Fibroblast of pulmonary artery (primary cell): ENCODE measurements at regions not wholly inside any gene's neighbourhood (a gene's known extent, or its start where the extent isn't known, plus 50 kb on each side); places are given as distances from the start of the nearest gene placed in this dataset.

ENCODE experiments used
- DNase-seq: peaks from one replicate; pipeline ENCODE4 v3.0.0-alpha.2; 2010; ENCODE audit warnings: low read depth
- H3K4me3 ChIP-seq: replicated peaks from 2 replicates; pipeline ENCODE4 v1.5.1; 2011; ENCODE audit warnings: low read depth, mild to moderate bottlenecking, control low read depth, low read length, moderate library complexity
- CTCF ChIP-seq: IDR thresholded peaks from 2 replicates; pipeline ENCODE4 v1.5.1; 2011; ENCODE audit warnings: mild to moderate bottlenecking, control low read depth, low read length, inconsistent platforms; ENCODE audit errors: missing control alignments

GRCh38 chr16:59356144-59356543, 622.0 kb upstream of the GOT2 start:
- no peak overlapping the region for H3K4me3 ChIP-seq
- no peak for TF ChIP-seq CTCF
- no peak for DNase-seq

GRCh38 chr16:59355704-59356103, 621.6 kb upstream of the GOT2 start:
- DNase-seq, result no peak
- no peak for TF ChIP-seq CTCF

GRCh38 chr16:59351305-59351903, 617.3 kb upstream of the GOT2 start:
- no peak overlapping the region for H3K4me3 ChIP-seq
- TF ChIP-seq CTCF, result no peak
- DNase-seq, result no peak

More at GRCh38 chr16:59355704-59356103, 621.6 kb upstream of the GOT2 start:
- no peak overlapping the region for H3K4me3 ChIP-seq

GRCh38 chr16:59350670-59351069, 616.6 kb upstream of the GOT2 start:
- TF ChIP-seq CTCF, result no peak
- no peak overlapping the region for H3K4me3 ChIP-seq
- no peak for DNase-seq

- no peak overlapping the region for H3K4me3 ChIP-seq
- no peak for TF ChIP-seq CTCF
- DNase-seq, result no peak
These were observed 608.6 kb upstream of the GOT2 start for GRCh38 chr16:59342669-59343068.

GRCh38 chr16:59341368-59341767, 607.3 kb upstream of the GOT2 start:
- DNase-seq, result no peak
- TF ChIP-seq CTCF, result no peak
- H3K4me3 ChIP-seq, result no peak overlapping the region

GRCh38 chr16:59339871-59340270, 605.8 kb upstream of the GOT2 start:
- no peak overlapping the region for H3K4me3 ChIP-seq

More at GRCh38 chr16:59339871-59340270, 605.8 kb upstream of the GOT2 start:
- no peak for DNase-seq
- TF ChIP-seq CTCF, result no peak
